ENCODE measurements at regions not wholly inside any gene's neighbourhood (a gene's known extent, or its start where the extent isn't known, plus 50 kb on each side); places are given as distances from the start of the nearest gene placed in this dataset.

DNA sequence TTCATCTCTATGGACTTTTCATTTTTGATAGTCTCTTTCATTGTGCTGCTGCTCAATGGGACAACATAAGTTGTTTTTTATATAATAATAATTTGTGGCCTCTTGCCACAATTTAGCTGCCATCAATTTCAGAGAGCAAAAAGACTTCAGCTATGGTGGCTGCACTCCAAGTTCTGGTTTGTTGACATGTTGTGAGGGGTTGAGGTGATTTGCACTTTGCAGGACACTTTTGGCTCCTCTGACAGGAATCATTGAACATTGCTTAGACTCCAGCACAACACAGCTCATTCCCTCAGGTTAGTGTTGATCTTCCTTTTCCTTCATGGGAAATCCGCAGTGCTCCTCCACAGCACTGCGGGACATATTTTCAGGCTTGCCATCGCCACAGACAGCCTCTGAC is 725.4 kb upstream of the TSPY4 start:
- Histone ChIP-seq H3K9ac (ENCODE audit: low read length) (no peak overlapping the region), H2AFZ (ENCODE audit: insufficient read depth, low read depth, low read length, poor library complexity, severe bottlenecking) (no peak overlapping the region), H4K20me1 (ENCODE audit: control insufficient read depth, insufficient read depth, low read length, poor library complexity, severe bottlenecking) (no peaks in the 10 kb centered on the region), H3K4me2 (replicated peaks; ENCODE audit: low read depth, low read length, poor library complexity, severe bottlenecking) (no peak overlapping the region), H3K27me3 (replicated peaks in 1 of 4; ENCODE audit: control extremely low read depth in 1 of 4, control insufficient read depth in 3 of 4, insufficient read depth in 4 of 4, low read length in 3 of 4) (no peaks in the 10 kb centered on the region), H3K79me2 (ENCODE audit: control insufficient read depth, insufficient read depth, low read length) (no peaks in the 10 kb centered on the region), H3K4me1 (ENCODE audit: control insufficient read depth in 2 of 2, insufficient read depth in 2 of 2, low read length in 2 of 2) (no peaks in the 10 kb centered on the region), H3K4me3 (ENCODE audit: control extremely low read depth in 1 of 5, extremely low read depth in 1 of 5, insufficient read depth in 1 of 5, low read depth in 2 of 5, low read length in 4 of 5) (no peak overlapping the region), H3K36me3 (replicated peaks in 1 of 2; ENCODE audit: control extremely low read depth in 1 of 2, control insufficient read depth in 1 of 2, extremely low read depth in 1 of 2, insufficient read depth in 2 of 2, low read length in 1 of 2) (no peaks in the 10 kb centered on the region), H3K9me3 (ENCODE audit: control extremely low read depth in 1 of 3, control insufficient read depth in 2 of 3, insufficient read depth in 1 of 3, low read length in 2 of 3) (no peaks in the 10 kb centered on the region), H3K27ac (ENCODE audit: low read length in 2 of 2) (no peak overlapping the region)
- TF ChIP-seq EZH2 (IDR thresholded peaks at IDR 0.05; ENCODE audit: borderline replicate concordance, insufficient read depth, low read depth, low read length, poor library complexity, severe bottlenecking): no peak
- TF ChIP-seq, protein P1, sequence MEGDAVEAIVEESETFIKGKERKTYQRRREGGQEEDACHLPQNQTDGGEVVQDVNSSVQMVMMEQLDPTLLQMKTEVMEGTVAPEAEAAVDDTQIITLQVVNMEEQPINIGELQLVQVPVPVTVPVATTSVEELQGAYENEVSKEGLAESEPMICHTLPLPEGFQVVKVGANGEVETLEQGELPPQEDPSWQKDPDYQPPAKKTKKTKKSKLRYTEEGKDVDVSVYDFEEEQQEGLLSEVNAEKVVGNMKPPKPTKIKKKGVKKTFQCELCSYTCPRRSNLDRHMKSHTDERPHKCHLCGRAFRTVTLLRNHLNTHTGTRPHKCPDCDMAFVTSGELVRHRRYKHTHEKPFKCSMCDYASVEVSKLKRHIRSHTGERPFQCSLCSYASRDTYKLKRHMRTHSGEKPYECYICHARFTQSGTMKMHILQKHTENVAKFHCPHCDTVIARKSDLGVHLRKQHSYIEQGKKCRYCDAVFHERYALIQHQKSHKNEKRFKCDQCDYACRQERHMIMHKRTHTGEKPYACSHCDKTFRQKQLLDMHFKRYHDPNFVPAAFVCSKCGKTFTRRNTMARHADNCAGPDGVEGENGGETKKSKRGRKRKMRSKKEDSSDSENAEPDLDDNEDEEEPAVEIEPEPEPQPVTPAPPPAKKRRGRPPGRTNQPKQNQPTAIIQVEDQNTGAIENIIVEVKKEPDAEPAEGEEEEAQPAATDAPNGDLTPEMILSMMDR (IDR thresholded peaks at IDR 0.05): no peak
- 96% methylated on average over 3 of the region's 3 CpGs for WGBS (ENCODE audit: insufficient coverage)
- CTCF ChIA-PET: no interaction called here
- POLR2A ChIA-PET: no interaction called here
- Mint-ChIP-seq H3K27me3 (no peaks in the 10 kb centered on the region), H3K4me1 (no peaks in the 10 kb centered on the region), H3K27ac (no peak overlapping the region), H3K4me3 (no peak overlapping the region), H3K9me3 (ENCODE audit: insufficient read depth) (no peaks in the 10 kb centered on the region)
- intact Hi-C loops (cut with micrococcal nuclease): no loop called here
- no peak for DNase-seq
- ATAC-seq (ENCODE audit: low read depth): no peak

DNA sequence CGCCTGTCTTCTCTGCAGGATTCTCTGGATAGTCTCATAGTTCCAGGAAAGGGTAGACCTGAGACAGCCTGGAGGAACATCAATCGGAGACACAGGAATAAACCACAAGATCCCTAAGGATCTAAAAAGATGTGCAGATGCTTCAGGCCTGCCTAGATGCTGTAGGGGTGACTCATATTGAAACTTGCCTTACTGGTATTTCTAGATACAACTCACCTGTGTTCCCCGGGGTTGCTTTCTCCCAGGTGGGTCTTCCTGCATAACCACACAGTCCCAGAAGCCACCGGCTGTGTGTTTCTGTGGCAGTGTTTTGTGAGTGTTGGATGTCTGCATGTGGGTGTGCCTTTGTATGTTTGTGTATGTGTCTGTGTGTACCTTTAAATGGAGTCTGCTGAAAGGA is 719.0 kb upstream of the TSPY4 start:
- 80% methylated on average over 1 of the region's 4 CpGs for WGBS (ENCODE audit: insufficient coverage)
- Mint-ChIP-seq H3K4me1 (no peaks in the 10 kb centered on the region), H3K27me3 (no peaks in the 10 kb centered on the region), H3K9me3 (ENCODE audit: insufficient read depth) (no peaks in the 10 kb centered on the region), H3K27ac (no peak overlapping the region), H3K4me3 (no peak overlapping the region)
- H3K9me3 ChIP-seq (ENCODE audit: control extremely low read depth in 1 of 3, control insufficient read depth in 2 of 3, insufficient read depth in 1 of 3, low read length in 2 of 3): no peaks in the 10 kb centered on the region
- no peak overlapping the region for H2AFZ ChIP-seq (ENCODE audit: insufficient read depth, low read depth, low read length, poor library complexity, severe bottlenecking)
- POLR2A ChIA-PET: no interaction called here
- H3K27me3 ChIP-seq (replicated peaks in 1 of 4; ENCODE audit: control extremely low read depth in 1 of 4, control insufficient read depth in 3 of 4, insufficient read depth in 4 of 4, low read length in 3 of 4): no peaks in the 10 kb centered on the region
- no peak for ATAC-seq (ENCODE audit: low read depth)
- no peak overlapping the region for H3K27ac ChIP-seq (ENCODE audit: low read length in 2 of 2)
- TF ChIP-seq, protein P1 (IDR thresholded peaks at IDR 0.05): no peak
- TF ChIP-seq EZH2 (IDR thresholded peaks at IDR 0.05; ENCODE audit: borderline replicate concordance, insufficient read depth, low read depth, low read length, poor library complexity, severe bottlenecking): no peak
- no peaks in the 10 kb centered on the region for H3K79me2 ChIP-seq (ENCODE audit: control insufficient read depth, insufficient read depth, low read length)
- H4K20me1 ChIP-seq (ENCODE audit: control insufficient read depth, insufficient read depth, low read length, poor library complexity, severe bottlenecking): no peaks in the 10 kb centered on the region
- CTCF ChIA-PET: no interaction called here
- intact Hi-C loops (cut with micrococcal nuclease): no loop called here
- no peak overlapping the region for H3K9ac ChIP-seq (ENCODE audit: low read length)
- H3K4me1 ChIP-seq (ENCODE audit: control insufficient read depth in 2 of 2, insufficient read depth in 2 of 2, low read length in 2 of 2): no peaks in the 10 kb centered on the region
- H3K36me3 ChIP-seq (replicated peaks in 1 of 2; ENCODE audit: control extremely low read depth in 1 of 2, control insufficient read depth in 1 of 2, extremely low read depth in 1 of 2, insufficient read depth in 2 of 2, low read length in 1 of 2): no peaks in the 10 kb centered on the region
- no peak overlapping the region for H3K4me3 ChIP-seq (ENCODE audit: control extremely low read depth in 1 of 5, extremely low read depth in 1 of 5, insufficient read depth in 1 of 5, low read depth in 2 of 5, low read length in 4 of 5)
- H3K4me2 ChIP-seq (replicated peaks; ENCODE audit: low read depth, low read length, poor library complexity, severe bottlenecking): no peak overlapping the region
- DNase-seq: no peak
